IPS DF 6.9 (cell line): ENCODE measurements at regions not wholly inside any gene's neighbourhood (a gene's known extent, or its start where the extent isn't known, plus 50 kb on each side); places are given as distances from the start of the nearest gene placed in this dataset.
"Not testable (repeated sequence)": the region's sequence is repeated elsewhere in the genome, so short reads cannot be mapped to it uniquely, and the experiment has no call there.

Source experiments
- DNase-seq: peaks from one replicate; pipeline ENCODE4 v3.0.0-alpha.2; 2013; ENCODE audit warnings: low read depth, low spot score
- H3K27ac ChIP-seq: one replicate; pipeline ENCODE4 v1.5.1; 2013; ENCODE audit warnings: low read length, control low read depth
- H3K27me3 ChIP-seq: 2 replicates; pipeline ENCODE4 v1.6.1; 2013; ENCODE audit warnings: mild to moderate bottlenecking, low read length; ENCODE audit not compliant: control insufficient read depth, insufficient read depth
- H3K36me3 ChIP-seq: 2 replicates; pipeline ENCODE4 v1.6.1; 2013; ENCODE audit warnings: low read length; ENCODE audit not compliant: control insufficient read depth, insufficient read depth
- H3K4me1 ChIP-seq: 2 replicates; pipeline ENCODE4 v1.6.1; 2013; ENCODE audit warnings: low read length; ENCODE audit not compliant: control insufficient read depth, insufficient read depth
- H3K4me3 ChIP-seq: 2 replicates; pipeline ENCODE4 v1.5.1; 2013; ENCODE audit warnings: mild to moderate bottlenecking, low read length
- H3K9me3 ChIP-seq: 2 replicates; pipeline ENCODE4 v1.6.1; 2013; ENCODE audit warnings: low read length, inconsistent platforms; ENCODE audit not compliant: control insufficient read depth, insufficient read depth
- WGBS: extraction: QIAGEN DNeasy Blood & Tissue Kit; methylation state at CpG from one replicate; pipeline ENCODE4 v1.1.7; 2013; ENCODE audit warnings: mixed read lengths, missing lambda C conversion rate; ENCODE audit not compliant: insufficient read length, insufficient coverage; 5-methylcytosine and 5-hydroxymethylcytosine counted together

DNA sequence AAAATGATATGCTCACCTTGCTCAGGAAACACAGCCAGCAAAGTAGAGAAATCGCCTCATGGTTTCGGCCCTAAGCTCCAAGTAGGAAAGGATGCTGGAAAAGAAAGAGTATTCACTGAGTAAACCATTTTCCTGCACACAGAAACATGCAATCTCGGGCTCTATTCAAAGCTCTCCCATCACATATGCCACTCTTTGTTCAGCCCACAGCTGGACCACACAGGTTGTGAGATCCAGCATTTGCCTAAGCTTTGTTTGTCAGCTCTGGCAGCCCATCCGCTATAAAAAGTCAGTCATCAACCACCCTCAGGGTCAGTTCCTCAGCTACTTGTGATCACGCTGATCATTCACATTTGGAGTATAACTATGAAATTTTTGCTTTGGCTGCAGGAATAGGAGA, 96.5 kb upstream of the SMARCA2 start:
- H3K27me3 ChIP-seq, result no peaks in the 10 kb centered on the region
- 0 out of 2 replicates have a peak, but pooled peaks cover 1% of the 10 kb centered on the region for H3K4me1 ChIP-seq
- H3K27ac ChIP-seq, result no peak overlapping the region
- DNase-seq, result no peak
- no peaks in the 10 kb centered on the region for H3K9me3 ChIP-seq
- WGBS, result no CpG with 5 or more reads among the region's 5 CpGs
- no peak overlapping the region for H3K4me3 ChIP-seq
- no peaks in the 10 kb centered on the region for H3K36me3 ChIP-seq

DNA sequence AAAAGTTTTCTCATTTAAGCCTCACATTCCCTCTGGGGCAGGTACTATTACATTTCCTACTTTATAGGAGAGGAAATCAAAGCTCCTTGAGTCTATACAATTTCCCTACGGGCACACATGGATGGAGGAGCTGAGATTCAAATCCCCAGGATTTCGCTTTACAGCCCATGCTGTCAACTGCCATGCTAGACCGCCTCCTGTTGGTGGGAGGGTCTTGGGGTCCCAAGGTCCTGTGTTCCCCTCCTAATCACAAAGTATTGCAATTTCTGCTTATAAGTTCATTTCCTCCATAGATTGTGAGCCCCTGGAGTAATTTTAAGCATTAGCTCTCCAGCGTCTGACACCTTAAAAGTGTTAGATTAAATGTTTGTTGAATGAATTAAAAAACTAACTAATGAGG, 95.9 kb upstream of the SMARCA2 start:
- 0 out of 2 replicates have a peak, but pooled peaks cover 1% of the 10 kb centered on the region for H3K4me1 ChIP-seq
- no peak for DNase-seq

DNA sequence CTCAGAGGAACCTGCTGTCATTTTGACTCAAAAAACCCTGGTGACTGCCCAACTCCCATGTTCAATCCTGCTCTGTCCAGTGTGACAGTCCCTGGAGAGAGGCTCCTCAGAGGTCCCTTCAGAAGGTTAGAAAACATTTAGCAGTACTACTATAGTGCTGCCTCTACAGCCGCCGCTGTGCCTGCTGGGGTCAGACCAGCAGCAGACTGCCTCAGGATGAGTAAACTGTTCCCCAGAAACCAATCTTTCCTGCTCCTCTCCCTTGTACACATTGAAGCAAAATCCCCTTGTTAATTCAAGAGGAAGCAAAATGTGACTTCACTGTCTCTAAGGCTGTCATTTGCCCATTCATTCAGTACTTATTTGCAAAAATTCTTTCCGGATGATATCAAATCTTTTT, 94.8 kb upstream of the SMARCA2 start:
- WGBS, result no CpG with 5 or more reads among the region's 3 CpGs
- no peaks in the 10 kb centered on the region for H3K9me3 ChIP-seq
- H3K4me3 ChIP-seq, result no peak overlapping the region
- no peak for DNase-seq
- 0 out of 2 replicates have a peak, but pooled peaks cover 1% of the 10 kb centered on the region for H3K4me1 ChIP-seq
- H3K27ac ChIP-seq, result no peak overlapping the region
- H3K27me3 ChIP-seq, result no peaks in the 10 kb centered on the region
- no peaks in the 10 kb centered on the region for H3K36me3 ChIP-seq

More for the DNA sequence above, 95.9 kb upstream of the SMARCA2 start:
- Histone ChIP-seq H3K27me3 (no peaks in the 10 kb centered on the region), H3K4me3 (no peak overlapping the region), H3K27ac (no peak overlapping the region), H3K9me3 (no peaks in the 10 kb centered on the region), H3K36me3 (no peaks in the 10 kb centered on the region)
- no CpG with 5 or more reads among the region's 4 CpGs for WGBS

DNA sequence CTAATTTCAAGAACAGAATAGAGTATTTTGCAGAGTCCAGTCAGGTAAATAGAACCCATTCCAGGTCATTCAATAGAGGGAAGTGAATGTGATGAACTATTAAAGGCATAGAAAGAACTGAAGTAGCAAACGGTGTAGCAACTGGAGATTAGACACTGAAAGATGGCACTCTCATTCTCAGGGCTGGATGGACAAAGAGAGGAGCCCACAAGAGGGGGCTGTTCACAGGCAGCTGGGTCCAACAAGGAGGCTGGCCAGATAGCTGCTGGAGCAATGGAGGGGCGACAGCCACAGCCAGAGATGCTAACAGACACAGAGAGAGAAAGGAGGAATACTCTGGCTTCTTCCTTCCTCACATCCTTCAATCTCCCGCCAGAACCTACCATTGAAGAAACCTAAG, 93.1 kb upstream of the SMARCA2 start:
- no peak overlapping the region for H3K4me3 ChIP-seq
- no peak overlapping the region for H3K27ac ChIP-seq
- H3K4me1 ChIP-seq, result 0 out of 2 replicates have a peak, but pooled peaks cover 1% of the 10 kb centered on the region
- WGBS, result no CpG with 5 or more reads among the region's 3 CpGs
- no peak for DNase-seq
- no peaks in the 10 kb centered on the region for H3K27me3 ChIP-seq
- H3K9me3 ChIP-seq, result no peaks in the 10 kb centered on the region
- no peaks in the 10 kb centered on the region for H3K36me3 ChIP-seq

DNA sequence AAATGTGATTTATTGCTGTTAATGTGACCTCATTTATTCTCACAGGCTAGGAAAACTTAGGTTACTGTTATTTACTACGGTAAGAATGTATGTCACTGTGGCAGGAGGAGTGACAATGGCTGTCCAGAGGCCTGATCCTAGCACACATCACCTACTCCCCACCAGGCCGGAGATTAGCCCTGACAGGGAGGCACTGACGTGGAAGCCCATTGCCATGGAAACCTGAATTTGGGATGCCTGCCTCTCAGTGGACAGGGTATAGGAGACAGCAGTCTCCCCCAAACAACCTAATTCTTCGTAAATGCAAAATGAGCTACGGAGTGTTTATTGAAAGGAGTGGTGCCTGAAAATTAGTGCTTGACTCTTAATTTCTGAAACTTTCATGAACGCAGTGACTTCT, 87.6 kb upstream of the SMARCA2 start:
- H3K27me3 ChIP-seq, result no peaks in the 10 kb centered on the region
- H3K36me3 ChIP-seq, result no peaks in the 10 kb centered on the region
- H3K9me3 ChIP-seq, result no peaks in the 10 kb centered on the region
- DNase-seq, result no peak
- H3K4me3 ChIP-seq, result no peak overlapping the region
- no peaks in the 10 kb centered on the region for H3K4me1 ChIP-seq
- H3K27ac ChIP-seq, result no peak overlapping the region
- no CpG with 5 or more reads among the region's 6 CpGs for WGBS

DNA sequence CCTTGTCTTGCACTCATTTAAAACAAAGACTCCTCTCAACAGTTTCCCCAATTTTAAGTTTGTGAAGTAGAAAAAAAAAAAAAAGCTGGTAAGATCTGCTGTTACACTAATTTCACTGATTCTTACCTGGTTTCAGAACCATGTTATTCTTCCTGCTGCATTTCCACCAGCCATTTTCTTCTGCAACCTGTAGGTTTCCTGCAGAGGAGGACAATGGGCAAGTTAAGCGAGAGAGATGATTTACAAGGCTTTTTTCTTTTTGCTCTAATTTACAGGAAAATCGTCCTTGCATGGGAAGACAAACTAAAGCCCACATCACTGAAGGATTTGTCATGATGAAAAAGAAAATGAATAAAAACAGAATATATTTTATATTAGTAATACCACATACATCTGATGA, 86.0 kb upstream of the SMARCA2 start:
- no peaks in the 10 kb centered on the region for H3K4me1 ChIP-seq
- no peak overlapping the region for H3K4me3 ChIP-seq
- WGBS, result no CpG with 5 or more reads among the region's 2 CpGs
- no peaks in the 10 kb centered on the region for H3K27me3 ChIP-seq
- no peak for DNase-seq
- H3K27ac ChIP-seq, result no peak overlapping the region
- H3K36me3 ChIP-seq, result no peaks in the 10 kb centered on the region
- H3K9me3 ChIP-seq, result no peaks in the 10 kb centered on the region

DNA sequence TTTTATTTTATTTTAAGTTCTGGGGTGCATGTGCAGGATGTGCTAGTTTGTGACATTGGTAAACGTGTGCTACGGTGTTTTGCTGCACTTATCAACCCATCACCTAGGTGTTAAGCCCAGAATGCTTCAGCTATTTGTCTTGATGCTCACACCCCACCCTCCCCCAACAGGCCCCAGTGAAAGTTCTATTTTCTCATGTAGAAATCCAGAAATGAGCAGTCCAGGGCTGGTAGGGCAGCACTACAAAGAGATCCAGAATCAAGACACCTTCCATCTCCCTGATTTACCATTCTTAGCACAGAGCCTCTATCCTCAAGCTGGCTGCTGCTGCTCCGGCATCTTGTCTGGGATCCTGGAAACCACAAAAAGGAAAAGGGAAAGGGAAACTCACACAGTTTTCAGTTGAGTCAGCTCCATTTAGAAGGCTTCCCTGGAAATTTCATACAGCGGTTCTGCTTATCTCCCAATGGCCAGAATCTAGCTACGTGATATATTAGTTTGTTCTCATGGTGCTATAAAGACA, 85.4 kb upstream of the SMARCA2 start:
- no peaks in the 10 kb centered on the region for H3K27me3 ChIP-seq
- no peaks in the 10 kb centered on the region for H3K4me1 ChIP-seq
- no peak overlapping the region for H3K4me3 ChIP-seq
- WGBS, result no CpG with 5 or more reads among the region's 5 CpGs
- DNase-seq, result no peak
- no peak overlapping the region for H3K27ac ChIP-seq
- no peaks in the 10 kb centered on the region for H3K36me3 ChIP-seq
- H3K9me3 ChIP-seq, result no peaks in the 10 kb centered on the region

DNA sequence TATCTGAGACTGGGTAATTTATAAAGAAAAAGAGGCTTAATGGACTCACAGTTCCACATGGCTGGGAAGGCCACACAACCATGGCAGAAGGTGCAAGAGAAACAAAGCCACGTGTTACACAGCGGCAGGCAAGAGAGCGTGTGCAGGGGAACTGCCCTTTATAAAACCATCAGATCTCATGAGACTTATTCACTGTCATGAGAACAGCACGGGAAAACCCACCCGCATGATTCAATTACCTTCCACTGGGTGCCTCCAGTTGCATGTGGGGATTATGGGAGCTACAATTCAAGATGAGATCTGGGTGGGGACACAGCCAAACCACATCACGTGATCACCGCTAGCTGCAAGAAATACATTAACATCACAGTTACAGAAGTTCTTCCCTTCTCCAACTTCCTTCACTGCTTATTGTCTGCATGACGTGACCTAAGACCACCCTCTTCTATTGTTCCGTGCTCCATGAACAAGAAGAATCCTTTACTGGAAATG, 84.9 kb upstream of the SMARCA2 start:
- H3K27ac ChIP-seq, H3K27me3 ChIP-seq, H3K4me3 ChIP-seq, H3K9me3 ChIP-seq, H3K4me1 ChIP-seq, DNase-seq, H3K36me3 ChIP-seq: not testable (repeated sequence)
- no CpG with 5 or more reads among the region's 9 CpGs for WGBS

DNA sequence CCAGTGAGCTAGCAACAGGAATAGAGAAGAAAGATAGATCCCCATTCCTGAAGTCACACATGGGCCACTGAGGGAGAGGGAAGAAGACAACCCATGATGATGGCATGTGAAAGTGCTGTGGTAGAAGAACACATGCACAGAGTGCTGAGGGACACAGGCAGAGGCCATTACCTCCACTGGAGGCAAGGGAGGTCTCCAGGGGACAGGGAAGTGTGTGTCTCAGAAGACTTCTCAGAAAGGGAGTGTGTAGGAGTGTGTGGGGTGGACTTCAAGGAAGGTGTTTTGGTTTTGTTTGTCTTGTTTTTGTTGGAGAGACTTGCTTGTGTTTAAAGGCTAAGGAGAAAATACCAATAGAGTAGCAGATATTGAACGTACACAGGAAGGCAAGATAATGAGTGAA, 77.0 kb upstream of the SMARCA2 start:
- no CpG with 5 or more reads among the region's 1 CpG for WGBS
- Histone ChIP-seq H3K9me3 (no peaks in the 10 kb centered on the region), H3K4me3 (no peak overlapping the region), H3K36me3 (no peaks in the 10 kb centered on the region), H3K27me3 (no peaks in the 10 kb centered on the region), H3K27ac (no peak overlapping the region), H3K4me1 (no peaks in the 10 kb centered on the region)
- no peak for DNase-seq

DNA sequence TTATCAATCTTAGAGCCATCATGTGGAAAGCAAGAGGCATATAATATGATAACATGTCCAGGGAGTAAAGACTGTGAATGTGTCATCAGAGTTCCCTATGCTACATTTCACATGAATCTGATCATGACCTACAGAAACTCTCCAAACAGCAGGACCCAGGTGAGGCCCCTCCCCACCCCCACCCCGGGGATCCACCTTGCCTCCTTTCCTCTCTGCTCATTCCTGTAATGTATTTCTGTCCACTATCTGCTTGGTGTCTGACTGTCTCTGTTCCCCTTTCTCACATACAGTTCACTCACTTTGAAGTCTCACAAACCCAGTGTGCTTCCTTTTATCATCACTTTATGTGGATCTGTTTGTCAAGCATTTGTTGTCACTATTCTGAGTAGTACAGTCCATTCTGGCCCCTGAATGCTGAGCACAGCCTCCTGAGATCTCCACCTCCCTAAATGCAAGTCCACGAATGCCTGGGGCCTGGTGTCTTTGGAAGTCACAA, 76.4 kb upstream of the SMARCA2 start:
- no peaks in the 10 kb centered on the region for H3K9me3 ChIP-seq
- no CpG with 5 or more reads among the region's 2 CpGs for WGBS
- H3K27ac ChIP-seq, result no peak overlapping the region
- no peaks in the 10 kb centered on the region for H3K4me1 ChIP-seq
- DNase-seq, result no peak
- H3K27me3 ChIP-seq, result no peaks in the 10 kb centered on the region
- H3K36me3 ChIP-seq, result no peaks in the 10 kb centered on the region
- H3K4me3 ChIP-seq, result no peak overlapping the region

DNA sequence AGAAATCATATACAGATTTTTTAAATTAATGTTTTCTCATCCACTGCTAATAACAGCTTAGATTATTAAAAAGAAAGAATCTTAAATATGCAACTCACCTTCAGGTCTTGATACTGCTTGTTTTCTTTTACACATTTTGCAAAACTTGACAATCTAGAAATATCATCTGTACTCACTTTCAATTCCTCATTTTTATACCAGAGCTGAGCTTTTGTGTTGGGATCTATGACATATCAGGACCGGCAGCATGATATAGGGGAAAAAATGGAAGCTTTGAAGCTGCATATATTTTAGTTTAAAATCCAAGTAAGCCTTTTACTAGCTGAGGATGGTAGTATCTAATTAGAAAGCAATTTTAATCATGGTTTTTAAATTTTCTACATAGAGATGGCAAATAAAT, 75.7 kb upstream of the SMARCA2 start:
- Histone ChIP-seq H3K9me3 (no peaks in the 10 kb centered on the region), H3K4me1 (no peaks in the 10 kb centered on the region), H3K4me3 (no peak overlapping the region), H3K36me3 (no peaks in the 10 kb centered on the region), H3K27me3 (no peaks in the 10 kb centered on the region), H3K27ac (no peak overlapping the region)
- no peak for DNase-seq
- WGBS, result no CpG with 5 or more reads among the region's 1 CpG
